ENCODE measurements at regions not wholly inside any gene's neighbourhood (a gene's known extent, or its start where the extent isn't known, plus 50 kb on each side); places are given as distances from the start of the nearest gene placed in this dataset.

DNA sequence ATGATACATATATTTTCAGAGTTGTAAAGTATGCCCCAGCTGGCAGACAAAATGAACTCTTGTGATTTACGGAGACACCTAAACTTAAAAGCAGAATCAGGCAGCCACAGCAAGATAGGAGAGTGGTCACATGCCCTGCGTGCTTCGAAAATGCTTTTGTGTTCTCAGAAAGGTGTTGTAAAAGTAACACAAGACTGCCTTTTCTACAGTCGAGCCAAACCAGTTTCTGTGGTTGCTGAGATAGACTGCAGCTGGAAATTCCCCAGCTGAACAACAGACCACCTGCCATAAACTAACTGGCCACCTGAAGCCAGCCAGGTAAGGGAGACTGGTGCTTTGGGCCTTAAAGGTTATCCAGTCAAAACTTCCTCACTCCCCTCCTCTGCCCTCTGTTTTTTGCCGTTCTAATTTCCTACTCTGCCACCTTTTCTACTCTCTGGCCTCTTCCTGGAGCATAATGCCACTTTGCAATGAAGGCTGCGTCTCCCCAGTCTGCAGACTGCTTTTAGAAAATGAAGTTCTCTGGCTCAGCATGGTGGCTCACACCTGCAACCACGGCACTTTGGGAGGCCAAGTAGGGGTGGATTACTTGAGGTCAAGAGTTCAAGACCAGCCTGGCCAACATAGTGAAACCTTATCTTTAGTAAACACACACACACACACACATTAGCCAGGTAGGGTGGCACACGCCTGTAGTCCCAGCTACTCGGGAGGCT lies 381.2 kb upstream of the SLITRK1 start:
- no peak for DNase-seq

- DNase-seq: no peak
Measured at GRCh38 chr13:84255226-84255797, 373.0 kb upstream of the SLITRK1 start.

- DNase-seq: no peak
Measured at GRCh38 chr13:84249463-84249862, 367.2 kb upstream of the SLITRK1 start.

DNA sequence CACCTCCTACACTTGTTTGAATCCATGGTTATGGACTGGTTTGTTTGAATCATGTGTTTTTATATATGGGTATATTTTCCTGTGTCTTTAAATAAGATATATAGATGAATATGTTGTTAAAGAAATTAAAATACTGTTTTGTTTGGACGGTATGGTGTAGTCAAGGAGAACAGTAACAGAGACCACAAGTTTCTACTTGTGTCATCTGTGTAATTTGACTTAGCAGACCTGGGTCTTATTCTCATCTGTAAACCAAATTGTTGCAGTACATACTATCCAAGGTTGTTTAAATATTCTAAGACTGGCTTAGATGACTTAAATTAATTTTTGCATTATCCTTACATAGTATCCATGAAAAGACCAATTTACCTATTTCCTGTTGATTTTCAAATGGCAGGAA lies 361.1 kb upstream of the SLITRK1 start:
- no peak for DNase-seq

- no peak for DNase-seq
Measured at GRCh38 chr13:84239032-84239431, 356.8 kb upstream of the SLITRK1 start.

- no peak for DNase-seq
Measured at GRCh38 chr13:84238381-84238780, 356.1 kb upstream of the SLITRK1 start.

- DNase-seq: no peak
Measured at GRCh38 chr13:84237143-84237542, 354.9 kb upstream of the SLITRK1 start.

DNA sequence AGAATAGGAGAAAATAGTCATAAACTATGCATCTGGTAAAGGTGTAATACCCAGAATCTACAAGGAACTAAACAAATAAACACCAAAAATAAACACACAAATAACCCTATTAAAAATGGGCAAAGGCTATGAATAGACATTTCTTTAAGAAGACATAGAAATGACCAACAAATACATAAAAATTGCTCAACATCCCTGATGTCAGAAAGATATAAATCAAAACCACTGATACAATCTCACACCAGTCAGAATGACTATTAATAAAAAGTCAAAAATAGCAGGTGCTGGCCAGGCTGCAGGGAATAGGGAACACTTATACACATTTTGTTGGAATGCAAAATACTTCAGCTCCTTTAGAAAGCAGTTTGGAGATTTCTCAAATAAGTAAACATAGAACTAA lies 352.1 kb upstream of the SLITRK1 start:
- DNase-seq: no peak

- no peak for DNase-seq
Measured at GRCh38 chr13:84230568-84230967, 348.3 kb upstream of the SLITRK1 start.

GRCh38 chr13:84211048-84211447 lies 328.8 kb upstream of the SLITRK1 start:
- no peak for DNase-seq

- DNase-seq: no peak
Measured at GRCh38 chr13:84208246-84208910, 326.1 kb upstream of the SLITRK1 start.

GRCh38 chr13:84207509-84207908 lies 325.2 kb upstream of the SLITRK1 start:
- DNase-seq: no peak

- peak in 1 of 5 experiments; percentile 60 for DNase-seq
Measured at GRCh38 chr13:84200971-84201370, 318.7 kb upstream of the SLITRK1 start.

DNA sequence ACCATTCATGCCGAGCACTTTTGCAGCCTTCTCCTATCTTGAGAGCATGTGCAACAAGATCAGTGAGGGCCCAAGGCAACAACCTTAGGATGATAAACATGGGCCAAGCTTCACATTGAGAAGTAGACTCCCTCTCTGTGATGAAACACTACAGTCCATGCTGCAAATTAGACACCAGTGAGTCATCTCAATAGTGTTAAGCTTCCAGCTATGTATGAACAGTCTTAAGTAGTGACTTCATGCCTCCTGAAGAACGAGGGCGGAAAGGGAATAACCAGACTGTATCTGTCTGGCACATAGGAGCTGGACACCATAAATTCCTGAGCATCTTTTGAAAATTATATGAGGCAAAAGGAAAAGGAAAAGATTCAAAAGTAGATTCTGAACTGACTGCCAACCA lies 309.9 kb upstream of the SLITRK1 start:
- DNase-seq: no peak

GRCh38 chr13:84191139-84191538 lies 308.9 kb upstream of the SLITRK1 start:
- no peak for DNase-seq

GRCh38 chr13:84187626-84188025 lies 305.4 kb upstream of the SLITRK1 start:
- no peak for DNase-seq

DNA sequence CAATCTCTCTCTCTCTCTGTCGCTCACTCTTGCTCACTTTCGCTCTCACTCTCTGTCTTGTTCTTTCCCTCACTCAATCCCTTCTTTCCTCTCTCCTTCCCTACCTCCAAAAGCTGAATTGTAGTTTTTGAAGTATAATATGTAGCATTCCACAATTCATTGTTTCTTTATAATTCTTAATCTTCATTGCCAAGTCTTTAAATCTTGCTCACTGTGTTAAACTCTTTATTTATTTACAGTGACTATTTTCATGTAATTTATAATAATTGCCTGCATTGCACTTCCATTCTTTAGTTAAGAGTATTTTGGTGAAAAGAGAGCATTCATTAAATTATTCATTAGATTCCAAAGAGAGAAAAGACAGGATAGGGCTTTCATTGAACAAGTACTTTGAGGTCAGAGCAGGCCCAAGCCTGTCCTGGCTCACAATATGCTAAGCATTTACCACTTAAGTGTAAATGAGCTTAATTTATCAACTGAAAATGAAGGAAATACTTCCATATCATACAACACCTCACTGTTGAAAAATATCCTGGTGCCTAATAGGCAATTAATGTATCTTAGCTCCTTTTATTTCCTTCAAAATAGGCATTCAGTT lies 257.4 kb upstream of the SLITRK1 start:
- no peak for DNase-seq

- DNase-seq: peak in 3 of 5 experiments; percentile 31 to 96 (median 78)
Measured at GRCh38 chr13:84137292-84137691, 255.0 kb upstream of the SLITRK1 start.

GRCh38 chr13:84136582-84136981 lies 254.3 kb upstream of the SLITRK1 start:
- DNase-seq: peak in 2 of 5 experiments; percentile 41 to 76

GRCh38 chr13:84132491-84132890 lies 250.2 kb upstream of the SLITRK1 start:
- no peak for DNase-seq

DNA sequence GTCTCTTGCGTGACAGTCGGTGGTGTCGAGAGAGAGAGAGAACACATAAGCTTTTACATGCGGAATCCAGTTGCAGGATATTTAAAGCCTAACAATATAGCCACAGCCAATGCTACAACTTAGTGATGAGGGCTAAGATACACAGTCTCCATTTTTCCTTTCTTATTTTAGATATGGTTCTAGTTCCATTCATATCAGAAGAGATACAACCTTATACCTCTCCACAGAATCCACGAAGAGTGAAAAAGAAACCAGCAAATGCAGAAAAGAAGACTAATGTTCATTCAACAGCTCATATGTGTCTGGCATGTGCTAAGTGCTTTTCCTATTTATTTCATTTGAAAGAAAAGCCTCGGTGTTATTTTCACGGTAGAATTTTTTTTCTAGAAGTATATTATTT lies 249.0 kb upstream of the SLITRK1 start:
- DNase-seq: peak in 1 of 5 experiments; percentile 19

DNA sequence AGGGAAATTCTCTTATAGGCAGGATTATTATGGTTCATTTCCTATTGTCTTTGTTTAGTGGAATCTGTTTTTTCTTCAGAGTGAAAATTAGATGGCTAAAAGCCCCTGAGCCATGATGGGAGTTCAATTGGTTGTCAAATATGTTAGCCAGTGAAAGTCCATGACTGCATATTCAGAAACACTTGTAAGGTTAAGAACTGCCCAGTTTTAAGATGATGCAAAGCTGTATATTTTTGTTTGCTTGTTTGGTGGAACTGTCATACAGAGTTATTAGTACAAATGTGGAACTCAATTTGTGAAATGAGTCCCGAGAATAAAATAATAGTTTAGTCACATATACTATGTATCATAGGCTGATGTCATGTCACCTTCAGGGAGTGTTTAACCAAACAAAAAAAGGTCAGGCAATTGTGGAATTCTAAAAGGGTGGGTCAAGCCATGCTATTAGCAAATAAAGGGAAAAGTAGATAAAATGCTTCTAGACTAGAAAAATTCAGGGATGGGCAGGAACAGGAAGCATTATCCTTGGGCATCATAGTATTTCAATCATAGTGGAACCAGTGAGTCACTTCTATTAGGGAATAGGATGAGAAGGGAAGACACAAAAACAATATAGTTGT lies 248.3 kb upstream of the SLITRK1 start:
- DNase-seq: no peak

- DNase-seq: no peak
Measured at GRCh38 chr13:84129966-84130365, 247.7 kb upstream of the SLITRK1 start.
